Stimulated activated CD4-positive, alpha-beta T cell treated with anti-CD3 and anti-CD28 coated beads, Interleukin-15, amount 100 ng/mL, for 24 hours (primary cell): ENCODE measurements at regions not wholly inside any gene's neighbourhood (a gene's known extent, or its start where the extent isn't known, plus 50 kb on each side); places are given as distances from the start of the nearest gene placed in this dataset.

Source experiments
- DNase-seq: peaks from one replicate; pipeline ENCODE4 v3.0.0-alpha.2; 2020

DNA sequence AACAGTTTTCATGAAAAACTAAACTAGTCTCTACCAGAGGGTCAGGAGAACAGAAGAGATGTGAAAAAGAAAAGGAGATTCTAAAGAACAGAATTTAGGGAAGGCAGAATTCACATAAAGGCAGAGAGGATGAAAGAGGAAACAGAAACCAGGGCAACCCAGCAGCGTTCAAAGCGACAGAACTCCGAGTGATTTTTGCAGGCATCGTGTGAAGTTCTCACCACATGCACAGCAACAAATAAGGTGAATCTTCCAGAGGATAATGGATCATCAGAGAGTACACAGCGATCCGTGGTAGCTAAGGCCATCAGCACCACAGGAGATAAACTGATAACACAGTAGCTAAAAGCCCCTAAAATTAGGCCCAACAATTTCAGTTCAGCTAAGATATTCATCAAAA lies 250.8 kb upstream of the THBS1 start:
- no peak for DNase-seq

DNA sequence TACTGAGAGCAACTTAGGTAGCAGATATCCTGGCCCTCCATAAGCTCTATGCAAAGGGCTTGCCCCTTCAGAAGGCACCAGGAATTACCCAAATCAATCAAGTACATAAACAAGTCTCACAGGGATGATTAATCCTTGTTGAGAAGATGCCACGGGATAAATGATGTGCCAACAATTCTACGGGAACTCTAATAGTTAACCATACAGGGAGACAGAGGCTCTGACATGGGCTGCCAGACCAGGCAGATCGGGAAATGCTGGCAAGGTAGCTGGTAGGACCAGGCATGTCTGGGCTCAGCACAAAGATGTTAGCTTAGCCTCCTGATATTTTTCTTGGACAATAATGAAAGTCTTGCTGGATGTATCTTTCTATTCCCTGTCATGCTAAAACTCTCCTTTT lies 249.3 kb upstream of the THBS1 start:
- no peak for DNase-seq

DNA sequence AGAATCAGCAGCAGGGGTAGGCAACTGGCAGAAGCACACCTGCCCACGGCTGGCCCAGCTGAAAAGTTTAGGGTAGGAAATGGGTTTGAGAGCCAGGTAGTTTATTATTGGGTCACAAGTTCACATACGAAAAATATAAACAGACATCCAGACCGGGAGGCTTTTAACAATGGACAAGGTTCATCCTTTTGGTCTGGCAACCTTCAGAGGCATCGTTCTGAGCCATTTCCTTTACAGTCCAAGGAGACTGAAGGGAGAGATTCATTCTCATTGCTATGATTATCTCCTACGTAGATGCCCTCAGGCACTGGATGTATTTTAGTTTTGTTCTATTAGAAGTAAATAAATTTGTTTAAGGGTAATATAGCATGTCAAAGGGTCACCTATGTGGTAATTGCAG lies 248.0 kb upstream of the THBS1 start:
- no peak for DNase-seq

DNA sequence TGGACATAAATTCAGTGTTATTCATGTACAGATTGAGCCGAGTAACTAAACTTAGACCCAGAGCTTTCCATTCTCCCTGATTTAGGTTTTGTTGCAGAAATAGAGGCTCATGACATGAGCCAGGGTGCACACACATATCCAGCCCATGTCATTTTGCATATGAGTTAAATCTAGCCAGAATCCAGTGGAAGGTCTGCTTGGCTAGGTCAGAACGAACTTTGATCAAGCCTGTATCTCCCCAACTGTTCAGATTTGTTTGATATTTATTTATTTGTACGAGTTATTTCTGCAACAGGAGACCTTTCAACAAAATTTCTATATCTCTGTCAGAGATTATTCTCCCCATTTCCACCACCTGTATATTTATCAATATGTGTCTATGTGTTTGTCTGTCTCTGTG lies 247.5 kb upstream of the THBS1 start:
- DNase-seq: no peak

DNA sequence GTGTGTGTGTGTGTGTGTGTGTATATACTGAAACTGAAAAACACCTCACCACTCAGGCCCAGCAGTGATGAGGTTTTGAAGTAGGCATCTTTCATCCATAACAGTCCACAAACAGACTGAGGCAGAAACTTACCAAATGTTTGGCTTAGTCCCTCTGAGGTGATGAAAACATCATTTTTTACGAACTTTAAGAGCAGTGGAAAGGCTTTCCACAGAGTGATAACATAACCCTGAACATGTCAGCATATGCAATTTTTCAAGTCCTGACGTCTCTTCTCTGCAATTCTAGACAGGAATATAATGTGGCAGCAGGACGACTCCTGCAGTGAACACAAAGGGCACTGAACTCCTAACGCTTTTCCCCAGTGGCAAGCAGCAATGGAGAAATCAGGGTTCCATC lies 247.0 kb upstream of the THBS1 start:
- no peak for DNase-seq

DNA sequence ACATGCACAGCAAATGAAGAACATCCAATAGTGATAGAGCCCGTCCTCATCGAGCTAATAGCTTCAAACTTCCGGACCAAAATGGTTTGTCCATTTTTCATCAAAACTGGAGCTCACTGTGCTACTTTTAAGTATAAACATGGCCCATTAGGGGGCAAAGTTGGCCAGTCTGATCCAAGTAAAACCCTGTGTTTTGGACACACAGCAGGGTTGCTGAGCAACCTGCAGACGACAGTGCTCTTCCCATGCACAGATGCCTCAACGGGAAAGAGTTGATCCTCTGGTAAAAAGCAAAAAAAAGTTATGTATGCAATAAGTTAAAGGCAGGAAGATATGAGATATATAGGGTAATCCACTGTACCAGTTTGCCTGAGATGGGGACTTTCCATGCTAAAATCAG lies 244.0 kb upstream of the THBS1 start:
- no peak for DNase-seq

DNA sequence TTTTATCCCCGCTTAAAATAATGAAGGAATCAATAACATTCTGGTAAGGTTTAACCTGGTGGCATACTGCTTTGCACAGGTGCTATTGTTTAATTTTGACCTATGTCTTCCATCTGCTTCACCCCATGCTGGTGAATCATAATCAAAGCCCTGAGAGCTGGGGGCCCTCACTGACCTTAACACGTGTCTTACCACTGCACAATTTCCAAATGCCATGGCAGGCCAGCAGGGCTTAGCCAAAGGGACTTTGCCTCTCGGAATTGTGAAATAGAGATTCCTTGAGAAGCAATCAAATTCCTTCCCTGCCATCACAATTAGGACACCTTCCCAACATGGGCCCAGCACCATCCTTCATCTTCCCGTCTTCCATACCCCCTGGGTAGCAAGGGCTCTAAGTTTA lies 242.6 kb upstream of the THBS1 start:
- no peak for DNase-seq

DNA sequence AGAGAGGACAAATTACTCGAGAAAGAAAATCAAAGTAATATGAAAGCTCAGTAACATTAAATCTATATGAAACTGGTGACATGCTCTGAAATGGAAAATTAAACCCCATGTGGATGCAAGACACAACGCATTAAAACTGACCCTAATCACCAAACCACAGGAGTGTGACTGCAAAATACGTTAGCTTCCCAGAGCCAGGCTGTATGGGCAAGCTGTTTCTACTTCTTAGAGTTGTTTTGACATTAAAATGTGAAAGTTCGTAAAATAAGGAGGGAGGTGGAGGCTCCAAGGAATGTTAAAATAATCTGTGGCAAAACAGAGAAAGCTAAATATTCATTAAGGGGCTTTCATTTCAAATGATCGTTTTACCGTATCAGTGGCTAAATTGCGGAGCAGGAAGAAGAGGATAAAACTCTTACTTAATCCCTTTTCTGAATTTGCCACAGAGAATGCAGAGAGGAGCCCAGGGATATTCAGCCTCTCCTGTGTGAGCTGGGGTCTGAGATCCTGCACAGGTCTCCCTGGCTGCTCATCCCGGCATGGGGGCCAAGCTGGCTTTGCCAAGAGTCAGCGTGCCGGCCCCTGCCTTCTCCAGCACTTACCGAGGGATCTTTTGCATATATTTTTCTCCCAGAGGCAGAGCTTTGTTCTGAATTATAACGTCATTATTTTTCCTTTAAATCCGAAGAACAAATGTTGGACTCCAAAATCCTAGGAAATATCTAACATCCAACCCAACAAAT lies 239.8 kb upstream of the THBS1 start:
- no peak for DNase-seq

DNA sequence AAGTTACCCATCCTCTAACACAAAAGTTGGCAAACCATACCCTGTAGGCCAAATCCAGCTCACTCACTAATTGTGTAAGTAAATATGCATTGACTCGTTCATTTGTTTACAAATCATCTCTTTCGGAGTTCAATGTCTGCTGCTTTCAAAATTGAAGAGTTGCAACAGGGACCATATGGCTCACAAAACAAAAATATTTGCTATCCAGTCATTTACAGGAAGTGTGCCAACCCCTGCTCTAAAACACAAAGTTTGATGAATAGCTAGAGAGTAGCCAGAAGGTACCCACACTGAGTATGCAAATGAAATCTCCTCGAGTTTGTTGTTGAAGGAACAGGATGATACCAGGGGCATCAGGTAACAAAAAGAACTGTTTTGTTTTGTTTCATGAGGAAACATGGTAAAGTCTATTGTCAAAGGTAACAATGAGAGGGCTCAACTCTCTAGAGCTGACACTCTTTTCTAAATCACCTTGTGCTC lies 236.2 kb upstream of the THBS1 start:
- no peak for DNase-seq

DNA sequence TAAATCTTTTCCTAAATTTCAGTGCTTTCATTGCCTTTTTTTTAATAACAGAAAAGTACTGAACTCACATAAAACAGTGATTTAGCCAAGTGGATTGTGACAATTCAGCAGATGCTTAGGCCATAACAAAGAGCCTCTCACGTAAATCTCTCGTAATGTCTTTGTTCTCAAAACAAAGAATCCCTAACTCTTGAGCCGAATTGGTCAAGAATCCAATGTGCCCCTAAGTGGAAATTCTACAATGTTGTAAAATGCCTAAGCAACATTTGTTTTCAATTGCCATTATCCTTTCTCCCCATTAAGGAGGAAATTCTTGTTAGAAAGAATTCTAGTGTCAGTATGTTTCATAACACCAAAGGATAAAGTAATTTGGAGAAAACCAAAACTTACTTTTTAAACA lies 235.7 kb upstream of the THBS1 start:
- no peak for DNase-seq

DNA sequence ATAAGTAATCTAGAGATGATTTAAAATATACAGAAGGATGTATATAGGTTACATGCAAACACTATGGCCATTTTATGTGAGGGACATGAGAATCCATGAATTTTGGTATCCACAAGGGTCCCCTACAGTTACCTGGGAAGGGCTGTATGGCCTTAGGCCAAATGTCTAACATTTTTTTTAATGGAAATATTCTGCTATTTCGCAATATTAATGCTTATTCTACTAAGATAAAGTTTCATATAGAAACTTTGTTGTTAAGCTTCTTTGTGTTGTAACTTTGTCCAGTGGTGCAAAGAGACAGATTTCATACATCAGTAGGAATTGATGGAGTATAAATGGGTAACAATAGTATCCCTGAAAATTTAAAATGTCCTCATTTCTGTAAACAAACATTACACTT lies 233.4 kb upstream of the THBS1 start:
- DNase-seq: no peak

DNA sequence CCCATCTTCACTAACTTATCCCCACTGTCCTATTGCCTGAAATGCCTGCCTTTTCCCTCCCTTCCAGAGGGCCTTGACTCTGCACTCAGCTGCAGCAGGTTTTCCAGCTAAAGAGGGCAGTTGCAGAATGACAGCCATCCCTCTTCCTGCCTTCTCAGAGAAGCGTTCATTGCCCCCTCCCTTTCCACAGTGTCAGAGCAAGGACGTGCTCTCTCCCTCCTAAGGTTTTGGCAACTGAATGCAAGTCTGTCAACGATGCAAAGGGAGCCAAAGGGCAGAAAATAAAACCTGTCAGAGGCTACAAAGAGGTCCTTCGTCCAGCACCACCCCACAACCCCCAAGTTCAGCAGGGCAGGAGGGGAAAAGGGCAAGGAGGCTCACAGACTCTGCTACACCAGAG lies 230.1 kb upstream of the THBS1 start:
- DNase-seq: no peak

DNA sequence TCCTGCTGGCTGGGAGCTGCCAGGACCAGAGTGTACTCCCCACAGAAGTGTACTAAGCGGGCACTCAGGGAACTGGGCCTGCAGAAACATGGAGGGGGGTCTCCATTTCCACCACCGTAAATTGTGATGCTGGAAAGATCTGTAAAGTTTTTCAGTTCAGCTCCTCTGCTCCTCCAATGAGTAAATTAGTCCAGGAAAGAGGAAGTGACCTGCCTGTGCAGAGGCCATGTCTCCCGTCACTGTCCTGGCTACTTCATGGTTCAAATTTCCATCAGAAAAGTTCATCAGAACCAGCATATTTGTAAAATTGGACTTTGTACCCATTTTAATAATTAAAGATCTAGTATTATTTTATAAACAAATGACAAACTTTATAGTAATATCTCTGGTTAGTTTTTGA lies 226.7 kb upstream of the THBS1 start:
- DNase-seq: no peak

DNA sequence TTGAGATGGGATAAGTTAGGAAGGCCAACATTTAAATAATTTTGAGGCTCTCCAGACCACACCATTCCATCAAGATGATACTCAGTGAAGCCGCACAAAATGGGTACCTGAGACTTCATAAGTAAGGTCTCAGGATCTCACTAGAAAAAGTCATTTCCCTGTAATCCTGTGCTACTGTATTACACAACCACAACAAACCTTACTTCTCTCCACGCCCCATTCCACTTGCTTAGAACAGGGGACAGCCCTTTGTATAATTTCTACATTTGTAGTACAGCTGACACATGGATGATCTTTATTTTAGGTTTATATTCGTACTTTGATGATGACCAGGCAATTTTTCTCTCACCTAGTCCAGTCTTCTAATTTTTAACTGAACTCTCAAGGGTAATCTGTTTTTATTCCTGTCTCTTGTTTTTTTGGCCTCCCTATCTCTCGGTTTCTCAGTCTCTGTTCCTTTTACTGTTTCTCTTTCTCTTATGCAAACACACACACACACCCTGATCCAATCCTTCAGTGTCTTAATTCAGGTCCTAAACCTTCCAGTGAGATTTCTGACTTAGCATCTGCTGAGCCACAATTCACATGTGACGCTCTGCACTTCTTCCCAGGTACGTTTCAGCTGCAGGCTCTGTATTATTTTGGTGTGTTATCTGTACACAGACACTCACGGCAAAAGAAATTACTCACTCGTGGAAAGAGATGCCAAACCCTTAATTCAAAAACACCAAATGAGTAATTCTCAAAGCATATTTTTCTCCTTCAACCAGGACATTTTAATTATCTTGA lies 223.2 kb upstream of the THBS1 start:
- no peak for DNase-seq

DNA sequence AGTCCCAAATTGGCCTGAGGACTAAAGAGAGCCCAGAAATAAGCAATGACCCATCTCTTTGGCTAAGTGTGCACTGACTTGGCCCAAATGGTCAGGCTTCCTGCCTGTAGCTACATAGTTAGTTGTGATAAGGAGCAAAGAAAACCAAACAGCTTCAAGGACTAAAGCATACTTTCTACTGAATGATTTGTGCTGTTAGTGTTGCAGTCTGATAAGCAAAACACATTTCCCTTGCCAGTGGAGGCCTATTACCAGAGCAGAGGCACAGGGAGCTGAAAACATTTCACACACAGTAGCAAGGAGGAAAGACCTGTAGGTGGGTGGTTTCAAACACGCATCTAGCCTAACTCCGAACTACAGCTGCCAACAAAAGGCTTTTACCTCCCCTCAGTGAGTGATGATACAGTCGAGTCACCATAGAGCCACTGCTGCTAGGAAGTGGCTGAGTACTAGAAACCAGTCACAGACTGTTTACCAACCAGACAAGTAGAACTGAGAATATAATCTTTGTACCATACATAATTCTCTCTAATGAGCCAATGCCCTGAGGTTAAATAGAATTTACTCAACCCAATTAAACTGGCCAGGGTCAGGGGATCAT lies 222.3 kb upstream of the THBS1 start:
- no peak for DNase-seq

DNA sequence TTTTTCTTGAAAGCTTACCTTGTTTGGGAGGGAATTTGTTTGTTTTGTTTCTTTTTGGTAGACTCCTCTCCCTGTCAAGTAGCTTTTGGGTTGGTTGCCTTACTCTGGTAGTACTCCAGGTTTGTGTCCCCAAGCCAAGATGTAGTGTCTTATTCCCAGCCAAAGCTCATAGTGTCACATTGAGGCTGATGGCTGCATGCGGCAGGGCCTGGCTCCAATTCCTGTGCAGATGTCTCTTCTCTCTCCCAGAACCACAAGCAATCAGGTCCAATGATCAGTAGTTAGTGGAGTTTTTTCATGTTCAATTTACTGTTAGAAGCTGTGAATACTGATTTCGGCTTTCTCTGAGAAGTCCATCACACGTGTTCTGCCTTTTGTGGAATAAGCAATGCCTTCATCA lies 221.1 kb upstream of the THBS1 start:
- DNase-seq: no peak

DNA sequence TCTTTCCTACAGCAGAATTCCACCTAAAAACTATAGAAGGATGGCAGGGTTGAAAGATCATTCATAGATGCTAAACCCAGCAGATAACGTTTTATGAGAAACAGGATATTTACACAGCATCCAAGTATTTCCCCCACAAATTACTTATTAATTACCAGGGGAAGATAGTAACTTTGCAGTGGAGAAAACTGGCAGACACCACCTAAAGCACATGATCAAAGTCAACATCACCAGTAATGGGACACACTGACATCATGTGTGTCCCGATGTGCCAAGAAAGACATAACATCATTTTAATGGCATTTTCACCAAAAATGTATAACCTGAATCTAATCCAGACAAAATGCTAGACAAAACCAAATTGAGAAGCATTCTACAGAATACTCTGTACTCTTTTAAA lies 220.4 kb upstream of the THBS1 start:
- DNase-seq: no peak

DNA sequence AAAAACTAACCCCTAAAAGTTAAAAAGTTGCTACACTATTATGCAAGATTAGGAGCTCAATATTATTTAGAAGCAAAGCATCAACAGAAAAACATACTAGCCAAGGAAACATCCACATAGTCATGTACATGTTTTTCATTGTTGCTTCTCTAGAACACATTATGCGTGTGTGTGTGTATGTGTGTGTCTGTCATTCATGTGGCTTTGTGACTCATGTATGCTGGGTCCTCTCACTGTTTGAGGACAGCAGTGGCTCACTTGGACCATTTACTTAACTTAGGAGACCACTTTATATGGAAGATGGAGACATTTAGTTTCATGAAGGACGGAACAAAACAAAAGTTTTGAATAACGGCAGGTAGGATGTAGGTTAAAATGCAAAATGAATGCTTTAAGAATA lies 219.4 kb upstream of the THBS1 start:
- no peak for DNase-seq

DNA sequence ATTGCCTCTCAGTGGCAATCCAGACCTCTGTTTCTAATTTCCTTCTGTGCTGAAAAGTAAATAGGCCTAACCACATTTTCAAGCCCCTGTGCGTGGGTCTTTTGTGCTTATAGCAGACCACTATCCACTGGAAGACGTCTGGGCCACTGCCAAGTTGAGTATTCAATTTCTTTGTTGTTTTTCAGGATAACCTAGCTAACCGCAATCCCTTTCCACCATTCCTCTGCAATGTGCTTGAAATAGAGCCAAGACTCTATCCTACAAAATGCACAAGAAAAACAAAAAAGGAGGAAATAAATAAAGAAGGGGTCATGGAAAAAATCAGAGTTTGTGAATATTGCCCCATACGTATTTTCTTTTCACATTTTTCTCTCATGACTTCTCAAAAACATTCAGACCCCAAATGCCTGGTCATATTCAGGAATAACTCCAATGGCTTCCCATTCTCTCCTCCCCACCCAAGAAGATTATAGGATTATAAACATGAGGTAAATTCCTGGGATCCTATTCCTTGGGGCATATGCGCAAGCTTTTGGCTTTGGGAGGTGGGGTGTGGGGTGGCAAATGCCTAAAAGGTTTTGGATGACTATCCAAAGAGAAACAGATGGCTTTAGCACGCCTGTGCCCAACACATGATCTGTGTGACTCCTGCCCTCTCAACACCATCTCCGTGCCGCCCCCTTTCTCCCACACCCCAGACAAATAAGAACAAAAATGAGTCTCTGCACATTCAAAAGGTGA lies 217.9 kb upstream of the THBS1 start:
- DNase-seq: no peak

DNA sequence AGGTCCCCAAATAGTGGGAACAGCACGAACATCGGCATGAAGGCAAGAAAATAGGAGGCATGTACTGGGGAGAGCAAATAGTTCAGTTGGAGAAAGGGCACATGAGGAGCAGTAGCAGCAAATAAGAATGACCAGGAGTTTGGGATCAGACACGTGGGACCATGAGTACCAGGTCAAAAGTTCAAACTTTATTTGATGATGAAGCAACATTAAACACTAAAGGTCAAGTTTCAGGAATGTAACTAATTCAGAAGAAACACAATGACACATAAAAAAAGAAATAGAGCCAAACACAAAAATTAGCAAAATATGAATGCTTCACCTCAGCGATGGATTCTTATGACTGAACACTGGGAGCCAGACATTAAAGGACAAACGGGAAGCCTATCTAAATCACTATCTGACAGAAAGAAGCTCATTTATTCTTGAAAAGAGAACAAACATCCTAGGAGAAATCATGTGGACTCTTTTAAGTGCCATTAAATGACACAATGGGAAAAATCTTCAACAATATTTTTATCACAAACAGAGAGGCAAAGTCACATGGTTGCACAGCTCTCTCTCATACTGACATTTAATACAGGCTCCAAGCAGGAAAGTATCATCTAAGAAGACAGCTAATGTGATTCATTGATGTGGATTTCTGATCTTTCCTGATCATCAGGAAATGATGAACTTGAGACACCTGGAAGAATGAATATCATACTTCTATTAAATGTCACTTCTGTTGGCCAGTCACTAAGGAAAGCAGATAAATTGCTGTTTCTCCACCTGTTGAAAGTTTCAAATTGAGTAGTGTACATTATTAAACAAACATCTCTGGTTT lies 216.9 kb upstream of the THBS1 start:
- DNase-seq: no peak

DNA sequence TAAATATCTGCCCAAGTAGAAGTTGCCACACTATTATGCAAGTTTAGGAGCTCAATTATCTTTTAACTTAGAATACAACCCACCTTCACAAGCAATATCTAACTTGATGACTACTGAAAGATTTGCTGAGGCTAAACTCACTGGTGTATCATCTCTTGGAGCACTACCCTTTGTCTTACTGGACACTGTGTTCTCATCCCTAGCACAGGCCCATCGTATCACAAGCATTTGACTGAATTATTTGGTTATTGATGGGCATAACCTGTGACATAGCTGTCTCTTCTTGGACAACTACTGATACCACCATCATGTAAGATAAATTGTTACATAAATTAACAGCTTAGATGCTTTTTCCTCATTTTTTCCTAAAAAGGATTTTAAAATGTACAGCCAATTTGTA lies 216.2 kb upstream of the THBS1 start:
- no peak for DNase-seq

DNA sequence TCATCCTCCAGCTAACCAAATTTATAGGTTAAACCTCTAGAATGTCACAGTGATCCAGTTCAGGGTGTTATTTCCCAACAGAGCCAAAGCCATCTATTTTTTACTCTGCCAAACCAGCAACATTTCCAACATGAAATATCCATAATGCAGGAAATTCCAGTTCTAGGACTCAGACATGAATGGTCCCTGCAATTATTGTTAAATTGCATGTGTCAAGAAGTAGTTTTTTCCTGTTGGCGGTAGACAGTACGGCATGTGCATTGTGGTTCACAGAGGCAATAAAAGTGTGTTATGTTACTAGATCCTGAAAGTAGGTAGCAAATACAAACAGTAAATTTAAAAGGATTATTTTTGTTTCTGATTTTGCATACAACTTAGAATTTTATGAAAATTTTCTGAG lies 215.7 kb upstream of the THBS1 start:
- no peak for DNase-seq

DNA sequence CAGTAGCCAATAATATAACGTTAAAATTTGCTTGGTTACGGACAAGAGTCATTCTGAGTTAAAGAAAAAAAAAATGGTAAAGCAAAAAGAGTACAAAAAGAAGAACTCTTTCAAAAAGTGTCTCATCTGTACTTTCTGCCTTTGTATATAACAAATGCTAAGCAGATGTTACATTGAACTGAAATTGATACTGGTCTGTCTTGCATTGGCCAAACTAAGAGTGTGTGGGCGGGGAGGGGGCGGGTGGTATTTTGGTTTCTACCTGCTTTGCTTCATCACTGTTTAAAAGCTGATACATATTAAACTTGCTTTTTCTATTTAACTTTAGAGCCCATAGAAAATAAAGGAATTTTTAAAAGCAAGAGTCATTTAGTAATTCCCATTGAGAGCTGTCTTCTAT lies 215.0 kb upstream of the THBS1 start:
- no peak for DNase-seq
